ENCODE measurements at regions not wholly inside any gene's neighbourhood (a gene's known extent, or its start where the extent isn't known, plus 50 kb on each side); places are given as distances from the start of the nearest gene placed in this dataset.
A peak's percentile ranks its signal among the peaks of the same experiment; 100 is the strongest.

DNA sequence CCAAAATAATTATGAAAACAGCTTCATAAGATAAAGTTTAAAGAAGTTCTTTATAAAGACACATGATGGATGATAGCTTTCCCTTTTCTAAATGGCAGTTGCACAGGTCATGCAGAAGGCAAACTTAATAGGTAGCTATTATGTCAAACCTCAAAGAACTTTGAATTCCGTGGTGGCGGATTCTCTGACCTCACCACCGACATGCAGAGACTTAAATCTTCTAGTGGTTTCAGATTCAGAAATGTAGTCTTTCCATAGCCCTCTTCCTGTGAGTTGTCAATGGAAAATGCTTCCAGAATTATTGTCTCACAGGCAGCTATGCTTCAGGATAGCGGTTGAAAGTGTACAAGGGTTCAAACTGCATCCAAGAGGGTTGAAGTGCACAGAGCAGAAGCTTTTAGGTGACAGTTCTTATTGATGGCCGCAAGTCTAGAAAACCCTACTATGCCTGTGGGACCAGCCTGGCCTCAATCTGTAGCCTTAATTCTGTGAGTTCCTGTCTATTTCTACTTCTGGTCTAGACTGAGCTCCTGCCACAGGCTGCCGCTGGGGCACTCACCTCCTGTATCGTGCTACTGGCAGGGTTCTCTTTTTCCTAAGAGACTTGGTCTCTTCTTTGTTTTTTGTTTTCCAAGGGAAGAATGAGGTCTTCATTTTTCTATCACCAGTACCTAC is 117.0 kb upstream of the ERRFI1 start:
- Histone ChIP-seq H3K36me3 (replicated peaks in 1 of 2; ENCODE audit: control insufficient read depth in 1 of 2, insufficient read depth in 2 of 2, low read length in 2 of 2) (no peaks in the 10 kb centered on the region), H3K9me3 (ENCODE audit: low read length) (no peaks in the 10 kb centered on the region), H3K27ac (ENCODE audit: extremely low read length, insufficient read depth, low read length) (peak overlapping the region; percentile 24), H3K4me2 (ENCODE audit: low read depth, low read length) (no peak overlapping the region), H3K9ac (ENCODE audit: insufficient read depth, low read depth, low read length) (no peak overlapping the region), H3K4me3 (replicated peaks in 1 of 3; ENCODE audit: insufficient read depth in 1 of 3, low read depth in 2 of 3, low read length in 3 of 3) (no peak overlapping the region), H2AFZ (ENCODE audit: low read length) (no peak overlapping the region), H3K4me1 (ENCODE audit: insufficient read depth, low read length) (peaks cover 68% of the 10 kb centered on the region), H4K20me1 (ENCODE audit: insufficient read depth, low read length) (no peaks in the 10 kb centered on the region), H3K79me2 (ENCODE audit: insufficient read depth, low read length) (no peaks in the 10 kb centered on the region), H3K27me3 (ENCODE audit: control insufficient read depth in 1 of 2, insufficient read depth in 2 of 2, low read length in 2 of 2) (no peaks in the 10 kb centered on the region)
- intact Hi-C loops (cut with micrococcal nuclease; ENCODE audit: unreplicated experiment), result no loop called here
- no TSS peak for BruUV-seq (replicated peaks)
- WGBS (ENCODE audit: low lambda C conversion rate), result 94% methylated on average over 7 of the region's 7 CpGs
- TF ChIP-seq ZBTB38 (CRISPR knock-in tag; IDR thresholded peaks at IDR 0.05) (peak; percentile 39; the same call in 1 of the 2 replicates), HES4 (CRISPR knock-in tag; IDR thresholded peaks at IDR 0.05; ENCODE audit: borderline replicate concordance) (no peak), CBX2 (IDR thresholded peaks at IDR 0.05; ENCODE audit: low read depth, low read length) (no peak), CBX2 (CRISPR knock-in tag; IDR thresholded peaks at IDR 0.05; ENCODE audit: low read depth) (no peak), KDM4B (CRISPR knock-in tag; IDR thresholded peaks at IDR 0.05) (no peak), ERF (CRISPR knock-in tag; IDR thresholded peaks at IDR 0.05) (0 out of 2 replicates have a peak, but pooled peaks have one; percentile 23), HNF4A (CRISPR knock-in tag; IDR thresholded peaks at IDR 0.05) (0 out of 2 replicates have a peak, but pooled peaks have one; percentile 27), MEIS1 (CRISPR knock-in tag; IDR thresholded peaks at IDR 0.05; ENCODE audit: borderline replicate concordance) (no peak), SP140L (CRISPR knock-in tag; IDR thresholded peaks at IDR 0.05; ENCODE audit: borderline replicate concordance) (no peak), ZBTB21 (CRISPR knock-in tag; IDR thresholded peaks at IDR 0.05) (0 out of 2 replicates have a peak, but pooled peaks have one; percentile 24)
- TF ChIP-seq, protein P1, sequence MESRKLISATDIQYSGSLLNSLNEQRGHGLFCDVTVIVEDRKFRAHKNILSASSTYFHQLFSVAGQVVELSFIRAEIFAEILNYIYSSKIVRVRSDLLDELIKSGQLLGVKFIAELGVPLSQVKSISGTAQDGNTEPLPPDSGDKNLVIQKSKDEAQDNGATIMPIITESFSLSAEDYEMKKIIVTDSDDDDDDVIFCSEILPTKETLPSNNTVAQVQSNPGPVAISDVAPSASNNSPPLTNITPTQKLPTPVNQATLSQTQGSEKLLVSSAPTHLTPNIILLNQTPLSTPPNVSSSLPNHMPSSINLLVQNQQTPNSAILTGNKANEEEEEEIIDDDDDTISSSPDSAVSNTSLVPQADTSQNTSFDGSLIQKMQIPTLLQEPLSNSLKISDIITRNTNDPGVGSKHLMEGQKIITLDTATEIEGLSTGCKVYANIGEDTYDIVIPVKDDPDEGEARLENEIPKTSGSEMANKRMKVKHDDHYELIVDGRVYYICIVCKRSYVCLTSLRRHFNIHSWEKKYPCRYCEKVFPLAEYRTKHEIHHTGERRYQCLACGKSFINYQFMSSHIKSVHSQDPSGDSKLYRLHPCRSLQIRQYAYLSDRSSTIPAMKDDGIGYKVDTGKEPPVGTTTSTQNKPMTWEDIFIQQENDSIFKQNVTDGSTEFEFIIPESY (CRISPR knock-in tag; IDR thresholded peaks at IDR 0.05), result peak; percentile 79
- TF ChIP-seq, protein P2, sequence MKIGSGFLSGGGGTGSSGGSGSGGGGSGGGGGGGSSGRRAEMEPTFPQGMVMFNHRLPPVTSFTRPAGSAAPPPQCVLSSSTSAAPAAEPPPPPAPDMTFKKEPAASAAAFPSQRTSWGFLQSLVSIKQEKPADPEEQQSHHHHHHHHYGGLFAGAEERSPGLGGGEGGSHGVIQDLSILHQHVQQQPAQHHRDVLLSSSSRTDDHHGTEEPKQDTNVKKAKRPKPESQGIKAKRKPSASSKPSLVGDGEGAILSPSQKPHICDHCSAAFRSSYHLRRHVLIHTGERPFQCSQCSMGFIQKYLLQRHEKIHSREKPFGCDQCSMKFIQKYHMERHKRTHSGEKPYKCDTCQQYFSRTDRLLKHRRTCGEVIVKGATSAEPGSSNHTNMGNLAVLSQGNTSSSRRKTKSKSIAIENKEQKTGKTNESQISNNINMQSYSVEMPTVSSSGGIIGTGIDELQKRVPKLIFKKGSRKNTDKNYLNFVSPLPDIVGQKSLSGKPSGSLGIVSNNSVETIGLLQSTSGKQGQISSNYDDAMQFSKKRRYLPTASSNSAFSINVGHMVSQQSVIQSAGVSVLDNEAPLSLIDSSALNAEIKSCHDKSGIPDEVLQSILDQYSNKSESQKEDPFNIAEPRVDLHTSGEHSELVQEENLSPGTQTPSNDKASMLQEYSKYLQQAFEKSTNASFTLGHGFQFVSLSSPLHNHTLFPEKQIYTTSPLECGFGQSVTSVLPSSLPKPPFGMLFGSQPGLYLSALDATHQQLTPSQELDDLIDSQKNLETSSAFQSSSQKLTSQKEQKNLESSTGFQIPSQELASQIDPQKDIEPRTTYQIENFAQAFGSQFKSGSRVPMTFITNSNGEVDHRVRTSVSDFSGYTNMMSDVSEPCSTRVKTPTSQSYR (CRISPR knock-in tag; IDR thresholded peaks at IDR 0.05; ENCODE audit: borderline replicate concordance), result no peak
- in situ Hi-C loops (cut with HindIII; ENCODE audit: extremely low pct_ligation_motif_present, low pct_unique_long_range_greater_than_20kb), result loop anchor here (25.0 kb wide), 1 partner anchor 106 kb away; the partner anchor contains the start of gene ERRFI1
- DNase-seq (ENCODE audit: low spot score) (no peak), FAIRE-seq (peak; percentile 55), ATAC-seq (no peak; the same call in 2 of the 3 replicates)
- ChIA-PET CTCF (ENCODE audit: low intra/inter-chr PET ratio, low total read pairs) (no interaction called here), POLR2A (interaction anchor here (0.8 to 3.1 kb wide), 7 partner anchors 9 to 116 kb away, joined by 3 to 15 read pairs (median 4); no protein-coding TSS in a partner anchor)
